GM12891 (cell line): ENCODE measurements at regions not wholly inside any gene's neighbourhood (a gene's known extent, or its start where the extent isn't known, plus 50 kb on each side); places are given as distances from the start of the nearest gene placed in this dataset.

Experiments used
- DNase-seq: peaks from one replicate; pipeline ENCODE4 v3.0.0; 2011; ENCODE audit warnings: low spot score; ENCODE audit not compliant: insufficient read length
- FAIRE-seq: peaks from 2 replicates; lab custom pipeline; 2011; peaks lifted over from hg19 to GRCh38; lab: Jason Lieb, UNC
- PAX5 ChIP-seq: IDR thresholded peaks from 2 replicates; pipeline ENCODE4 v1.6.1; 2011; ENCODE audit warnings: low read length, moderate library complexity, mild to moderate bottlenecking; ENCODE audit not compliant: insufficient read depth, severe bottlenecking
- POLR2A ChIP-seq: IDR thresholded peaks from 2 replicates; pipeline ENCODE4 v1.6.1; 2011; ENCODE audit warnings: low read depth, low read length, control low read depth
- POLR2AphosphoS5 ChIP-seq: IDR thresholded peaks from 2 replicates; pipeline ENCODE4 v1.6.1; 2011; ENCODE audit warnings: low read depth, low read length, control low read depth
- POU2F2 ChIP-seq: IDR thresholded peaks from 2 replicates; pipeline ENCODE4 v1.6.1; 2011; ENCODE audit warnings: low read depth, mild to moderate bottlenecking, control low read depth, low read length, moderate library complexity
- SPI1 ChIP-seq: IDR thresholded peaks from 2 replicates; pipeline ENCODE4 v1.6.1; 2011; ENCODE audit warnings: low read depth, low read length, control low read depth
- TAF1 ChIP-seq: IDR thresholded peaks from 2 replicates; pipeline ENCODE4 v1.6.1; 2011; ENCODE audit warnings: low read depth, low read length, control low read depth

GRCh38 chrX:96424007-96424406 lies 260.6 kb upstream of the DIAPH2 start:
- TF ChIP-seq POLR2AphosphoS5 (no peak), POU2F2 (no peak), POLR2A (no peak), SPI1 (no peak), TAF1 (no peak), PAX5 (no peak)
- no peak for FAIRE-seq

GRCh38 chrX:96425200-96425599 lies 259.4 kb upstream of the DIAPH2 start:
- no peak for FAIRE-seq
- DNase-seq = no peak
- TF ChIP-seq POU2F2 (no peak), POLR2A (no peak), PAX5 (no peak), SPI1 (no peak), POLR2AphosphoS5 (no peak), TAF1 (no peak)

More at GRCh38 chrX:96424007-96424406, 260.6 kb upstream of the DIAPH2 start:
- DNase-seq = no peak

GRCh38 chrX:96430756-96431455 lies 253.7 kb upstream of the DIAPH2 start:
- TF ChIP-seq TAF1 (no peak), POLR2AphosphoS5 (no peak), PAX5 (no peak), POLR2A (no peak), POU2F2 (no peak), SPI1 (no peak)
- FAIRE-seq (no peak), DNase-seq (no peak)

GRCh38 chrX:96432647-96433046 lies 252.0 kb upstream of the DIAPH2 start:
- no peak for DNase-seq
- FAIRE-seq = no peak
- no peak for TF ChIP-seq SPI1
- no peak for TF ChIP-seq PAX5

- FAIRE-seq = no peak
- TF ChIP-seq SPI1 (no peak), TAF1 (no peak), PAX5 (no peak), POU2F2 (no peak), POLR2A (no peak), POLR2AphosphoS5 (no peak)
- no peak for DNase-seq
These were observed 251.1 kb upstream of the DIAPH2 start for GRCh38 chrX:96433409-96434077.

- no peak for DNase-seq
- TF ChIP-seq POLR2AphosphoS5 (no peak), POLR2A (no peak), PAX5 (no peak)
- FAIRE-seq = no peak
These were observed 249.1 kb upstream of the DIAPH2 start for GRCh38 chrX:96435378-96436035.

GRCh38 chrX:96436105-96436504 lies 248.5 kb upstream of the DIAPH2 start:
- DNase-seq (no peak), FAIRE-seq (no peak)
- no peak for TF ChIP-seq SPI1
- TF ChIP-seq POU2F2 = no peak
- no peak for TF ChIP-seq POLR2A
- TF ChIP-seq TAF1 = no peak
- no peak for TF ChIP-seq PAX5
- TF ChIP-seq POLR2AphosphoS5 = no peak

- FAIRE-seq = no peak
- TF ChIP-seq POLR2A (no peak), POLR2AphosphoS5 (no peak), POU2F2 (no peak), TAF1 (no peak), PAX5 (no peak), SPI1 (no peak)
- DNase-seq = no peak
These were observed 245.8 kb upstream of the DIAPH2 start for GRCh38 chrX:96438803-96439202.

GRCh38 chrX:96440941-96441340 lies 243.7 kb upstream of the DIAPH2 start:
- no peak for FAIRE-seq
- TF ChIP-seq TAF1 = no peak
- TF ChIP-seq POLR2A = no peak
- no peak for TF ChIP-seq PAX5
- no peak for TF ChIP-seq SPI1
- TF ChIP-seq POLR2AphosphoS5 = no peak
- no peak for TF ChIP-seq POU2F2
- DNase-seq = no peak
